ENCODE measurements at regions not wholly inside any gene's neighbourhood (a gene's known extent, or its start where the extent isn't known, plus 50 kb on each side); places are given as distances from the start of the nearest gene placed in this dataset.
"Not testable (repeated sequence)": the region's sequence is repeated elsewhere in the genome, so short reads cannot be mapped to it uniquely, and the experiment has no call there.

- no peak overlapping the region for H3K27ac ChIP-seq
- TF ChIP-seq ZFX (IDR thresholded peaks at IDR 0.05; ENCODE audit: borderline replicate concordance) (no peak), CTCF (IDR thresholded peaks at IDR 0.05) (no peak)
Observed at GRCh38 chr20:22722811-22723210, 138.4 kb upstream of the FOXA2 start.

DNA sequence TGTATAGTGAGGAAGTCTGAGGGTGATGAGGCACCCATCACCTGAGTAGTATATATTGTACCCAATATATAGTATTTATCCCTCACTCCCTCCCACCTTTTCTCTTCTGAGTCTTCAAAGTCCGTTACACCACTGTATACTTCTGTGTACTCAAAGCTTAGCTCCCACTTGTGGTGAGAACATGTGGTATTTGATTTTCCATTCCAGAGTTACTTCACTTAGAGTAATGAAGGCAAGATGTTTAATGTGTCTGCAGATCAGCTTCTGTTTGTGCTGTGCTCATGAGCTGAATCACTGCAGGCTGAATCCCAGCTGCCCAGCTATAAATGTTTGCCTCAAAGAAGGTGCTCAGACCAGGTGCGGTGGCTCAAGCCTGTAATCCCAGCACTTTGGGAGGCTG is 139.3 kb upstream of the FOXA2 start:
- no peak for TF ChIP-seq ZFX (IDR thresholded peaks at IDR 0.05; ENCODE audit: borderline replicate concordance)
- TF ChIP-seq CTCF (IDR thresholded peaks at IDR 0.05) = no peak
- H3K27ac ChIP-seq = no peak overlapping the region

DNA sequence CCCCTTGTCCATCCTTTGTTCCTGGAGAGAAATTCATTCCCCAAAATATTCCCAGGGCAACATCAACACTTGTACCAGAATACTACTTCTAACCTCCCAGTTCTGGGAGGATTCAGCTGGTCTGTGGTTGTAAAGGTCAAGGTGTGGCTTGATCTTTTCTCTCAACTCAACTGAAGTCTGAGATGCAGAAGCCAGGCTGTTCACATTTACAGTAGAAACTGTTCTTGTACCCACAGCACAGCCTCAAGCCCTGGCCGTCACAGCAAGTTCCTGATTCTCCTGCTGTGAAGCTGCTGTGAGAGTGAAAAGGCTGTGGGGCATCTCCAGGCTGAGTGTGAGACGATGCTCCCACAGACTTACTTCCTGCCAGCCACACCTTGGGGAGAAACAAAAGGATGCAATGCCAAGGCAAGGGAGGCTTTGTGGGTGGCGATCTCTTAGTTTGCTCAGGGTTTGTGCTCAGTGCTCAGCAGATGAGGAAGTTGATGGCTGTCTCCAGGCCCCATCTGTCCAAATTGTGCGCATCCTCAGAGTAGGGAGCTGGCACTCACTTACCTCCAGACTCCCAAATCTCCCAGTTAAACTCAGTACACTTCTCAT is 143.9 kb upstream of the FOXA2 start:
- TF ChIP-seq ZFX (IDR thresholded peaks at IDR 0.05; ENCODE audit: borderline replicate concordance) = no peak
- no peak for TF ChIP-seq CTCF (IDR thresholded peaks at IDR 0.05)
- H3K27ac ChIP-seq = no peak overlapping the region

DNA sequence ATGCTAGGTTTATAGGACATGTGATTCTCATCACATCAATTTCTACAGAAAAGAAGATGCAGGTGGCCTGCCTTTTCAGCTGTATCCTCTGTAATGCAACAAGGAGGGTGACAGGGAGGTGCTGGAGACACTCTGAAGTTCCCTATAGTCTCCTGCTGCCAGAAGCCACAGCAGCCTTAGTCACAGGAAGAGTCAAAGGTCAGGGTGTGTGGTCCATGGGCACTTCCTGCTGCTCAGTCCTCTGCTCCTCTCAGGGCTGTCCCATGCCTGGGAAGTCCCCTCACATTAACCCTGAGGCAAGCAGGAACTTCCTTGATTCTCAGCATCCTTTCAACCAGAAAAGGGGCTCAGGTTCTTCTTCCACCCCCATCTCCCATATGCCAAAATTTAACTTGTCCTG is 144.8 kb upstream of the FOXA2 start:
- TF ChIP-seq CTCF (IDR thresholded peaks at IDR 0.05) (no peak), ZFX (IDR thresholded peaks at IDR 0.05; ENCODE audit: borderline replicate concordance) (no peak)
- H3K27ac ChIP-seq = no peak overlapping the region

DNA sequence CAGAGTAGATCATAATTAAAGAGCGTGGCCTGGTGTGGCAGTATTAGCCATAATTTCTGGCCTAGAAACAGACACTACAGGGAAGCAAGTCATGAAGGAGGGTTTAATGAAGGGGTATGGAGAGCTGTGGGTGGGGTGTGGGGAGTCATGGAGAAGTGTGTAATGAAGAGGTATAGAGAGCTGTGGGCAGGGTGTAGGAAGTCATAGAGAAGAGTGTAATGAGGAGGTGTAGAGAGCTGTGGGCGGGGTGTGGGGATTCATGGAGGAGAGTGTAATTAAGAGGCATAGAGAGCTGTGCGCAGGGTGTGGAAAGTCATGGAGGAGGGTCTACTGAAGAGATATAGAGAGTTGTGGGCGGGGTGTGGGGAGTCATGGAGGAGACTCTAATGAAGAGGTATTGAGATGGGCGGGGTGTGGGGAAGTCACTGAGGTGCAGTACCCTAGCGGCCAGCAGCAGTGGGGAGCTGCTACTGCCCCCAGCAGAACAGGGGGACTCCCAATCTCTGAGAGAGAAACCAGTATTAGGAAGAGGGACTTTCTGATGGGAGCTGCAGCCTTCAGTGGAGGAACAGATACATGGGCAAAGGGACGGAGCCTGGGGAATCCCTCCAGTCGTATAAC is 145.4 kb upstream of the FOXA2 start:
- no peak for TF ChIP-seq ZFX (IDR thresholded peaks at IDR 0.05; ENCODE audit: borderline replicate concordance)
- no peak overlapping the region for H3K27ac ChIP-seq

GRCh38 chr20:22732751-22733150 is 148.4 kb upstream of the FOXA2 start:
- no peak for TF ChIP-seq ZFX (IDR thresholded peaks at IDR 0.05; ENCODE audit: borderline replicate concordance)
- peak; percentile 20; the same call in 1 of the 2 replicates for TF ChIP-seq CTCF (IDR thresholded peaks at IDR 0.05)
- no peak overlapping the region for H3K27ac ChIP-seq

GRCh38 chr20:22734946-22735647 is 150.7 kb upstream of the FOXA2 start:
- H3K27ac ChIP-seq = not testable (repeated sequence)
- TF ChIP-seq CTCF (IDR thresholded peaks at IDR 0.05) = peak; percentile 85
